AG04450 (cell line): ENCODE measurements at regions not wholly inside any gene's neighbourhood (a gene's known extent, or its start where the extent isn't known, plus 50 kb on each side); places are given as distances from the start of the nearest gene placed in this dataset.

ENCODE experiments used
- CTCF ChIA-PET: fragments of 300-600, 350-600 bp; formaldehyde crosslinking; extraction: SDS; loops from one replicate; lab custom pipeline; 2022; ENCODE audit warnings: antibody characterized with exemption, inconsistent platforms; lab: Charles Lee
- POLR2A ChIA-PET: fragments of 350-600 bp; formaldehyde crosslinking; extraction: SDS; loops from one replicate; lab custom pipeline; 2021; ENCODE audit warnings: antibody characterized with exemption, inconsistent platforms; lab: Yijun Ruan, JAX
- DNase-seq: peaks from one replicate; pipeline ENCODE4 v3.0.0-alpha.2; 2011; ENCODE audit warnings: low read depth, low spot score
- H3K27ac ChIP-seq: one replicate; pipeline ENCODE4 v1.5.1; 2012; ENCODE audit warnings: low read depth, low read length, control low read depth
- H3K27me3 ChIP-seq: one replicate; pipeline ENCODE4 v1.6.0; 2012; ENCODE audit warnings: low read length; ENCODE audit not compliant: control insufficient read depth, insufficient read depth
- H3K4me3 ChIP-seq: 2 replicates; pipeline ENCODE4 v1.5.1; 2011; ENCODE audit warnings: mild to moderate bottlenecking, low read depth, low read length, control low read depth
- H3K9me3 ChIP-seq: 2 replicates; pipeline ENCODE4 v1.5.1; 2012; ENCODE audit warnings: low read length; ENCODE audit not compliant: control insufficient read depth, insufficient read depth
- CTCF ChIP-seq: IDR thresholded peaks from 2 replicates; pipeline ENCODE4 v1.5.1; 2011; ENCODE audit warnings: low read depth, low read length, control low read depth, inconsistent platforms

GRCh38 chr1:112322983-112323678 lies 72.9 kb upstream of the CTTNBP2NL start:
- H3K27me3 ChIP-seq: peaks cover 36% of the 10 kb centered on the region
- no peak for DNase-seq
- H3K9me3 ChIP-seq: no peaks in the 10 kb centered on the region
- no peak for TF ChIP-seq CTCF
- H3K4me3 ChIP-seq: no peak overlapping the region
- no peak overlapping the region for H3K27ac ChIP-seq
- ChIA-PET CTCF (interaction anchor here (0.8 kb wide), 1 partner anchor 25 kb away, joined by 3 read pairs; no protein-coding TSS in a partner anchor), POLR2A (no interaction called here)

GRCh38 chr1:112325504-112325903 lies 70.5 kb upstream of the CTTNBP2NL start:
- Histone ChIP-seq H3K27me3 (peaks cover 41% of the 10 kb centered on the region), H3K9me3 (no peaks in the 10 kb centered on the region), H3K27ac (no peak overlapping the region), H3K4me3 (no peak overlapping the region)
- no peak for TF ChIP-seq CTCF
- ChIA-PET POLR2A (no interaction called here), CTCF (interaction anchor here (1.3 kb wide), 1 partner anchor 11 kb away, joined by 5 read pairs; no protein-coding TSS in a partner anchor)
- no peak for DNase-seq

- no peak for DNase-seq
- H3K27me3 ChIP-seq: peaks cover 37% of the 10 kb centered on the region
- H3K27ac ChIP-seq: no peak overlapping the region
- CTCF ChIA-PET: no interaction called here
- H3K9me3 ChIP-seq: no peaks in the 10 kb centered on the region
- TF ChIP-seq CTCF: no peak
- no peak overlapping the region for H3K4me3 ChIP-seq
- POLR2A ChIA-PET: no interaction called here
Measured at GRCh38 chr1:112328600-112328999, 67.4 kb upstream of the CTTNBP2NL start.

DNA sequence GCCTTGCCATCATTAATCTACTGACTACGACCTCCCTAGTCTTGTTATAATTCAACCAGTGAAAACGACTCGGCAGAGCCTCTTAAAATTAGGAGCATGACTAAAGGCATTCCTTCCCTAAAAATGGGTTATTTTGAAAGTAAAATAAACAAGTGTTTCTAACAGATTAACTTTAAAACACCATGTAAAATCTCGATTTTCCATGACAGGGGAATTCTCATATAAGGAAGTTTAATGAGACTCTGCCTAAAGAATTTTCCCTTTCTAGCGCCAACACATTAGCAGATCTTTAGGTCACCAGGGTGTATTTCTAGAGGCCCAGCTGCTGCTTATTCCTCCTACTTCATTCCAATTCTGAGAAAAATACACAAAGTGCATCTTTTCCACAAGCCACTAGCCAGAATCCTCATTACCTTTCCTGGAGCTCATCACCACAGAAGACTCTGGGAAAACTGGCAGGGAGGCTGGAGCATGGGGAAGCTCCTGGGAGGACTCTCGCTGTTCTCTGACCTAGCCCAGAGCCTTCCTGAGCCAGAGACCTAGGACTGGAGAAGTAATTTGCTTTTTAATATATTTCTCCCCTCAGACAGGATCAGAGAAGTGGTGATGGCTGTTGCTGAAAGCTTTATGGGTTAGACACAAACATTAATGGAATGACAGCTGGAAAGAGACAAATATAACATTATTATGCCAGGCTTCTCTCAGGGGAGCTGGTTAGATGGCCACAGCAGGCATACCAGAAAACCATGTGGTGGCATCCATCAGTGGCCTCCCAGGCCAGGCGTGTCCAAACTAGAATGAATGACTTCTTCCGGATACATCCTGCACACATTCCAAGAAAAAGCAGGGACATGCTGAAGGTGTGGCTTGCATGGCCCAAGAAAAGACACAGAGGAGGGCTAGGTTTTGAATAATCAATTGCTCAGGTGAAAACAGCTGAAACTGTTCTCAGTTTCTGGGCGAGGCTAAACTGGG lies 63.6 kb upstream of the CTTNBP2NL start:
- no peak for TF ChIP-seq CTCF
- no peak for DNase-seq
- ChIA-PET POLR2A (no interaction called here), CTCF (interaction anchor here (0.5 to 2.8 kb wide), 2 partner anchors 33 to 37 kb away, joined by 4 to 11 read pairs; no protein-coding TSS in a partner anchor)
- H3K4me3 ChIP-seq: no peak overlapping the region
- H3K27ac ChIP-seq: no peak overlapping the region
- H3K27me3 ChIP-seq: peaks cover 31% of the 10 kb centered on the region
- no peaks in the 10 kb centered on the region for H3K9me3 ChIP-seq

DNA sequence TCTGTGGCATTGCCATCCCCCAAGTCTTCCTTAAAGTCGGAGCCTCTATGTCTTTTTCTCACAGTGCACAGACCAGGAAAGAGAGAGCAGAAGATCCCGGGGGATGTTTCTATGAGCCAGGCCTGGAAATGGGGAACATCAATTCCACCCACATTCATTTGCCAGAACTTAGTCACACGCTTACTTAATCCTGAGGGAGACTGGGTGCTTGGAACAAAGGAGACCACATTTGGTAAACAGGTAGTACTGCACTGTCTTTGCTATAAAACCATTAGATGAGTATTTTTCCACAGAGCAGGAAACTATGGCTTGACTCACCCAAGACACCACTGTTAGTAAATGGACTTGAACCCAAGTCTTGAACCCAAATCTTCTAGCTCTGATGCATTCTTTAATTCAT lies 60.7 kb upstream of the CTTNBP2NL start:
- CTCF ChIA-PET: interaction anchor here (0.6 to 2.4 kb wide), 4 partner anchors 23 to 37 kb away, joined by 3 to 8 read pairs (median 6); no protein-coding TSS in a partner anchor
- H3K4me3 ChIP-seq: no peak overlapping the region
- peaks cover 40% of the 10 kb centered on the region for H3K27me3 ChIP-seq
- TF ChIP-seq CTCF: no peak
- no peaks in the 10 kb centered on the region; the same call in 1 of the 2 replicates for H3K9me3 ChIP-seq
- POLR2A ChIA-PET: no interaction called here
- DNase-seq: no peak
- no peak overlapping the region for H3K27ac ChIP-seq
